Ishikawa (cell line): ENCODE measurements at regions not wholly inside any gene's neighbourhood (a gene's known extent, or its start where the extent isn't known, plus 50 kb on each side); places are given as distances from the start of the nearest gene placed in this dataset.

Source experiments
- CEBPB ChIP-seq: IDR thresholded peaks from 2 replicates; pipeline ENCODE4 v1.6.1; 2012
- CREB1 ChIP-seq: IDR thresholded peaks from 2 replicates; pipeline ENCODE4 v1.6.1; 2012; ENCODE audit warnings: low read depth
- EGR1 ChIP-seq: IDR thresholded peaks from 2 replicates; pipeline ENCODE4 v1.6.1; 2012
- EP300 ChIP-seq: IDR thresholded peaks from 2 replicates; pipeline ENCODE4 v1.6.1; 2012; ENCODE audit warnings: borderline replicate concordance
- FOXM1 ChIP-seq: IDR thresholded peaks from 2 replicates; pipeline ENCODE4 v1.6.1; 2012; ENCODE audit warnings: low read depth, borderline replicate concordance
- NFIC ChIP-seq: IDR thresholded peaks from 2 replicates; pipeline ENCODE4 v1.6.1; 2012
- RAD21 ChIP-seq: IDR thresholded peaks from 2 replicates; pipeline ENCODE4 v1.6.1; 2012; ENCODE audit warnings: low read depth
- TAF1 ChIP-seq: IDR thresholded peaks from 2 replicates; pipeline ENCODE4 v1.6.1; 2012; ENCODE audit warnings: low read depth, mild to moderate bottlenecking
- TCF12 ChIP-seq: IDR thresholded peaks from 2 replicates; pipeline ENCODE4 v1.6.1; 2012; ENCODE audit warnings: low read depth
- TEAD4 ChIP-seq: IDR thresholded peaks from 2 replicates; pipeline ENCODE4 v1.6.1; 2012
- YY1 ChIP-seq: IDR thresholded peaks from 2 replicates; pipeline ENCODE4 v1.6.1; 2012; ENCODE audit warnings: low read depth
- ZBTB7A ChIP-seq: IDR thresholded peaks from 2 replicates; pipeline ENCODE4 v1.6.1; 2012; ENCODE audit warnings: low read depth
- TF ChIP-seq, protein P1 (sequence below): IDR thresholded peaks from 2 replicates; pipeline ENCODE4 v1.6.1; 2012
- TF ChIP-seq, protein P2 (sequence below): IDR thresholded peaks from 2 replicates; pipeline ENCODE4 v1.6.1; 2012; ENCODE audit warnings: low read depth, mild to moderate bottlenecking
- TF ChIP-seq, protein P3 (sequence below): IDR thresholded peaks from 2 replicates; pipeline ENCODE4 v1.6.1; 2012

DNA sequence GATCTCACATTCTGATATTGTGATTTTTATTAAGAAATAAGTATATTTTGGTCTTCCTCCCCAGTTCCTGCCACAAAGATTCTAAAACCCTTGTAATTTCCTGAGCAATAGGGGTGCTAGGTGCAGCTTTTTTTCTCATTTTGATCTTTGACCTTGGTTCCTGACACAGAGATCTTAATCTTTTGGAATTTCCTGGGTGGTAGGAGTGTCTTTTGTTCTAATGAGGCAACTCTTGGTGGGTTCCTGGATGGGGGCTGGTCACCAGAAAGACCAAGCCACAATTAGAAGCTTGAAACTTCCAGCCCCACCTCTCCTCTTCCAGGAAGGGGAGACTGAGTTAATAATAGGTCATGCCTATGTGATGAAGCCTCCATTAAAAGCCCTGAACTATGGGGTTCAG lies 334.6 kb downstream of the FOXO1 start:
- TF ChIP-seq NFIC (no peak), CREB1 (no peak), RAD21 (no peak), EGR1 (no peak), CEBPB (no peak), YY1 (no peak), TAF1 (no peak)
- TF ChIP-seq, protein P1, sequence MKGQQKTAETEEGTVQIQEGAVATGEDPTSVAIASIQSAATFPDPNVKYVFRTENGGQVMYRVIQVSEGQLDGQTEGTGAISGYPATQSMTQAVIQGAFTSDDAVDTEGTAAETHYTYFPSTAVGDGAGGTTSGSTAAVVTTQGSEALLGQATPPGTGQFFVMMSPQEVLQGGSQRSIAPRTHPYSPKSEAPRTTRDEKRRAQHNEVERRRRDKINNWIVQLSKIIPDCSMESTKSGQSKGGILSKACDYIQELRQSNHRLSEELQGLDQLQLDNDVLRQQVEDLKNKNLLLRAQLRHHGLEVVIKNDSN: no peak
- TF ChIP-seq, protein P2, sequence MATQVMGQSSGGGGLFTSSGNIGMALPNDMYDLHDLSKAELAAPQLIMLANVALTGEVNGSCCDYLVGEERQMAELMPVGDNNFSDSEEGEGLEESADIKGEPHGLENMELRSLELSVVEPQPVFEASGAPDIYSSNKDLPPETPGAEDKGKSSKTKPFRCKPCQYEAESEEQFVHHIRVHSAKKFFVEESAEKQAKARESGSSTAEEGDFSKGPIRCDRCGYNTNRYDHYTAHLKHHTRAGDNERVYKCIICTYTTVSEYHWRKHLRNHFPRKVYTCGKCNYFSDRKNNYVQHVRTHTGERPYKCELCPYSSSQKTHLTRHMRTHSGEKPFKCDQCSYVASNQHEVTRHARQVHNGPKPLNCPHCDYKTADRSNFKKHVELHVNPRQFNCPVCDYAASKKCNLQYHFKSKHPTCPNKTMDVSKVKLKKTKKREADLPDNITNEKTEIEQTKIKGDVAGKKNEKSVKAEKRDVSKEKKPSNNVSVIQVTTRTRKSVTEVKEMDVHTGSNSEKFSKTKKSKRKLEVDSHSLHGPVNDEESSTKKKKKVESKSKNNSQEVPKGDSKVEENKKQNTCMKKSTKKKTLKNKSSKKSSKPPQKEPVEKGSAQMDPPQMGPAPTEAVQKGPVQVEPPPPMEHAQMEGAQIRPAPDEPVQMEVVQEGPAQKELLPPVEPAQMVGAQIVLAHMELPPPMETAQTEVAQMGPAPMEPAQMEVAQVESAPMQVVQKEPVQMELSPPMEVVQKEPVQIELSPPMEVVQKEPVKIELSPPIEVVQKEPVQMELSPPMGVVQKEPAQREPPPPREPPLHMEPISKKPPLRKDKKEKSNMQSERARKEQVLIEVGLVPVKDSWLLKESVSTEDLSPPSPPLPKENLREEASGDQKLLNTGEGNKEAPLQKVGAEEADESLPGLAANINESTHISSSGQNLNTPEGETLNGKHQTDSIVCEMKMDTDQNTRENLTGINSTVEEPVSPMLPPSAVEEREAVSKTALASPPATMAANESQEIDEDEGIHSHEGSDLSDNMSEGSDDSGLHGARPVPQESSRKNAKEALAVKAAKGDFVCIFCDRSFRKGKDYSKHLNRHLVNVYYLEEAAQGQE: no peak

DNA sequence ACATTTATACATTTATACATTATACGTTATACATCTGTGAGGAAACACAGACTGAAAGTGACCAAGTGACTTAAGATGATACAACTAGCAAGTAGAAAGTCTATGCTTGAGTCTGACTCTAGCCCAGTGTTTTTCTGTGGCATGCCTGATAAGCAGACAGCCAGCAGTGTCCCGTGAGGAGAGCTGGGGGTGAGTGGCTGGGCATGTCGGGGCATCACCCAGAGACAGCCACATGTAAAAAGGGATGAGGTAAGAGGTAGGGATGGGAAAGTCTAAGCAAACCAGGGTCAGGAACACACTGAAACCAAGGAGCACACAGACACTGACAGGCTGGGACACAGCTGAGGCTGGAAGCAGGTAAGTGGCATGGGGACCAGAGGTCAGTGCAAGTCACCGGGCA lies 333.2 kb downstream of the FOXO1 start:
- TF ChIP-seq CREB1: no peak
- TF ChIP-seq, protein P1: no peak
- TF ChIP-seq TCF12: no peak

DNA sequence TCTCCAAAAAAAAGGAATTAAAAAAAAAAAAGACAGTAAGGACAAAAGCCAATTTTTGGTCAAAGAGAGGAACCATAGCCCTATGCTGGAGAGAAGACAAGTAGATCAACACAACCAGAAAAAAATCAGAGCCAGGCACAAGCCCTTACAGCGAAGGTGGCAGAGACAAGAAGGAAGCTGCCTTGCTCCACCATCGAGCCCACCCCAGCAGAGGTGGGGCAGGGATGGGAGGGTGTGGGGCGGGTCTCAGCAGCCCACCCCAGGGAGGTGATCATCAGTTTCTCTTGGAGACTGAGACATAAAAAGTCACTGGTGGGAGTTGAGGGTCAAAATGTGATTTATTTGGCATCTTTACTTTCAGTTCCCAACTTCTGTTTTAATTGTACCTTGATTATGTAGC lies 332.4 kb downstream of the FOXO1 start:
- TF ChIP-seq ZBTB7A: no peak
- TF ChIP-seq YY1: no peak
- no peak for TF ChIP-seq CEBPB
- no peak for TF ChIP-seq EP300
- TF ChIP-seq FOXM1: no peak
- TF ChIP-seq TCF12: no peak
- TF ChIP-seq, protein P2: no peak
- TF ChIP-seq, protein P3, sequence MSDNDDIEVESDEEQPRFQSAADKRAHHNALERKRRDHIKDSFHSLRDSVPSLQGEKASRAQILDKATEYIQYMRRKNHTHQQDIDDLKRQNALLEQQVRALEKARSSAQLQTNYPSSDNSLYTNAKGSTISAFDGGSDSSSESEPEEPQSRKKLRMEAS: no peak
- no peak for TF ChIP-seq TAF1

DNA sequence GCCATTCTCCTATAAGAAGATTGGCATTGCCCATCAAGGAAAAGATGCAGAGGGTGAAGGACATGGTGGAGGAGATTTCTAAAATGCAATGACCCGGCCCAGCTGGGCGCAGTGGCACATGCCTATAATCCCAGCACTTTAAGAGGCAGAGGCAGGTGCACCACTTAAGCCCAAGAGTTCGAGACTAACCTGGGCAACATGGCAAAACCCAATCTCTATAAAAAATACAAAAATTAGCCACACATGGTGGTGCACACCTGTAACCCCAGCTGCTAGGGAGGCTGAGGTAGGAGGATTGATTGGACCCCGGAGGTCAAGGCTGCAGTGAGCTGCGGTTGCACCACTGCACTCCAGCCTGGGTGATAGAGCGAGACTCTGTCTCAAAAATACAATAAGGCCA lies 331.8 kb downstream of the FOXO1 start:
- TF ChIP-seq, protein P2: no peak
- TF ChIP-seq TEAD4 (no peak), CEBPB (no peak), FOXM1 (no peak), CREB1 (no peak), YY1 (no peak), NFIC (no peak), TCF12 (no peak), EP300 (no peak), EGR1 (no peak), TAF1 (no peak), RAD21 (no peak)
- TF ChIP-seq, protein P1: no peak
